A549 (cell line): ENCODE measurements at regions not wholly inside any gene's neighbourhood (a gene's known extent, or its start where the extent isn't known, plus 50 kb on each side); places are given as distances from the start of the nearest gene placed in this dataset.

Experiments
- JUN ChIP-seq, 2 experiments: fragments of >200 bp; sonication (Bioruptor Twin); formaldehyde crosslinking; IDR thresholded peaks; 2 replicates in 1 of 2; 3 replicates in 1 of 2; pipeline ENCODE4 v1.6.1; 2016 to 2017
- MAX ChIP-seq: IDR thresholded peaks from 2 replicates; pipeline ENCODE4 v1.6.1; 2012
- RFX5 ChIP-seq: fragments of 450-650 bp; IDR thresholded peaks from 2 replicates; pipeline ENCODE4 v1.7.1; 2014; ENCODE audit warnings: antibody characterized with exemption, mild to moderate bottlenecking, moderate library complexity

GRCh38 chr2:149670086-149670485 is 82.5 kb upstream of the MMADHC start:
- TF ChIP-seq MAX (no peak), RFX5 (no peak), JUN (IDR thresholded peaks at IDR 0.05) (no peak)
